ENCODE measurements at regions not wholly inside any gene's neighbourhood (a gene's known extent, or its start where the extent isn't known, plus 50 kb on each side); places are given as distances from the start of the nearest gene placed in this dataset.

DNA sequence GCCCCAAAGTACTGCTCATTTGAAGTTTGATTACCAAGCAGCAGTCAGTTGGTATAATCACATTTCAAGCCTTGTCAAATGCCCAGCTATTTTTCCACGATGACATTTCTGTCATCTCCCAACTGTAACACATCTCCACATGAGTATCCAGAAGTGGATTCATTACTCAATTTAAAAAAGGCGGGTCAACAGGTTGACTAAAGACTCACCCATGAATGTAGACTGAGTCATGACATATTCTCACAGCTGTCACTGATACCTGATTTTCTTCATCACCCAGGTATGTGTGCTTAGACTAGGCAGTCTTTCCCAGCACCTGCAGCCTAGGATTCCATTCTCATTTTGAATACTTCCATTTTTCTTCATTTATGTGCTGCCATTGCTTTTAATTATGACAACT is 75.1 kb upstream of the DBX2 start:
- H3K4me3 ChIP-seq (ENCODE audit: insufficient read depth, low read length, poor library complexity, severe bottlenecking), result no peak overlapping the region
- H3K36me3 ChIP-seq (ENCODE audit: low read length), result no peaks in the 10 kb centered on the region
- H4K20me1 ChIP-seq (ENCODE audit: low read depth, low read length), result no peaks in the 10 kb centered on the region
- TF ChIP-seq EZH2phosphoT487 (conservative IDR thresholded peaks at IDR 0.05; ENCODE audit: low read length), result no peak
- TF ChIP-seq CTCF (IDR thresholded peaks at IDR 0.05; ENCODE audit: insufficient read depth, low read length, poor library complexity, severe bottlenecking), result no peak
- no peak overlapping the region for H3K27ac ChIP-seq (ENCODE audit: low read depth, low read length)
- no peaks in the 10 kb centered on the region for H3K9me3 ChIP-seq (ENCODE audit: insufficient read depth, low read length)
- no peak overlapping the region for H2AFZ ChIP-seq (ENCODE audit: low read depth, low read length, severe bottlenecking)
- H3K27me3 ChIP-seq (ENCODE audit: low read length), result no peaks in the 10 kb centered on the region
- H3F3A ChIP-seq (ENCODE audit: insufficient read depth), result no peaks in the 10 kb centered on the region
- H3K4me2 ChIP-seq (ENCODE audit: low read depth, low read length, poor library complexity, severe bottlenecking), result no peak overlapping the region
- no peaks in the 10 kb centered on the region for H3K79me2 ChIP-seq (ENCODE audit: insufficient read depth, low read length)
- H3K9me2 ChIP-seq (replicated peaks; ENCODE audit: insufficient read depth, low read length), result no peaks in the 10 kb centered on the region
- H3K9ac ChIP-seq (ENCODE audit: low read length), result no peak overlapping the region

DNA sequence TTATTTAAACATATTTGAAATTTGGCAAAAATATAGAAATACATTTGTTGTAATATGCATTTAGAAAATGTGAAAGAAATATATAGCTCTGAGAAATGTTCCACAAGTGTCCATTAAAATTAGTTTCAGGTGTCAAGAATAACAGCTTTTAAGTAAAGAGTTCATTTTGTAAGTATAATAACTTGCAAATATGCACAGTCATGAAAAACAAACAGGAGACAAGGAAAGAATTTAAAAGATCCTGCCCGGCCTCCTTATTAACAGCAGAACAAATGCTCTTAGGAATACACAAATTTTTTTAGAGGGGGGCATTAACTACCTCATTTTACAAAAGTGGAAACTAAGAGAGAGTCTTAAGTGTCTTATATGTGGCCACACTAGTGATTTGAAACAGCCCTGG is 77.7 kb upstream of the DBX2 start:
- TF ChIP-seq CTCF (IDR thresholded peaks at IDR 0.05; ENCODE audit: insufficient read depth, low read length, poor library complexity, severe bottlenecking) (no peak), EZH2phosphoT487 (conservative IDR thresholded peaks at IDR 0.05; ENCODE audit: low read length) (no peak)

DNA sequence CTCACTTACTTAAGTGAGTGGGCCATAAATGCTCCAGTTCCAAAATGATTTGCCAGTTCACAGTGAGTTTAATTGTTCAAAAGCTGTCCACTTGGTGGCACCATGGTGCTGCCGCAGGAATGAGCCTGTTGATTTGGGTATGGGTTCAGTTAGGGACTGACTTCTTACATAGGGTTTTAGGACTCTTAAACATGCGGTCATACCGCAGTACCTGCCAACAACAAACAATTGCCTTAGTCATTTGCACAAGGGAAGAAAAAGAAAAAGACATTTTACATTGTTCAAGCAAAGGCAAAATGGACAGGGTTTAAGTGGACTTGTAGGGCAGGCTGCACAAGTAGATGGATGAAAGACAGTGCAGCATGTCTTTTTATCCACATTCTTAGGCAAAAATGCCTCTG is 80.0 kb upstream of the DBX2 start:
- Histone ChIP-seq H3K36me3 (ENCODE audit: low read length) (no peaks in the 10 kb centered on the region), H3K27ac (ENCODE audit: low read depth, low read length) (no peak overlapping the region), H3K9me2 (replicated peaks; ENCODE audit: insufficient read depth, low read length) (no peaks in the 10 kb centered on the region), H3K9ac (ENCODE audit: low read length) (no peak overlapping the region), H3K27me3 (ENCODE audit: low read length) (no peaks in the 10 kb centered on the region), H3K4me2 (ENCODE audit: low read depth, low read length, poor library complexity, severe bottlenecking) (no peak overlapping the region), H3K79me2 (ENCODE audit: insufficient read depth, low read length) (no peaks in the 10 kb centered on the region), H3K9me3 (ENCODE audit: insufficient read depth, low read length) (no peaks in the 10 kb centered on the region), H3K4me3 (ENCODE audit: insufficient read depth, low read length, poor library complexity, severe bottlenecking) (no peak overlapping the region), H2AFZ (ENCODE audit: low read depth, low read length, severe bottlenecking) (no peak overlapping the region), H3F3A (ENCODE audit: insufficient read depth) (no peaks in the 10 kb centered on the region), H4K20me1 (ENCODE audit: low read depth, low read length) (no peaks in the 10 kb centered on the region)
- TF ChIP-seq CTCF (IDR thresholded peaks at IDR 0.05; ENCODE audit: insufficient read depth, low read length, poor library complexity, severe bottlenecking), result peak; percentile 61
- no peak for TF ChIP-seq EZH2phosphoT487 (conservative IDR thresholded peaks at IDR 0.05; ENCODE audit: low read length)

More for the DNA sequence above, 77.7 kb upstream of the DBX2 start:
- H3K9ac ChIP-seq (ENCODE audit: low read length), result no peak overlapping the region
- H3K4me2 ChIP-seq (ENCODE audit: low read depth, low read length, poor library complexity, severe bottlenecking), result no peak overlapping the region
- no peaks in the 10 kb centered on the region for H4K20me1 ChIP-seq (ENCODE audit: low read depth, low read length)
- no peaks in the 10 kb centered on the region for H3K79me2 ChIP-seq (ENCODE audit: insufficient read depth, low read length)
- H3F3A ChIP-seq (ENCODE audit: insufficient read depth), result no peaks in the 10 kb centered on the region
- no peaks in the 10 kb centered on the region for H3K9me2 ChIP-seq (replicated peaks; ENCODE audit: insufficient read depth, low read length)
- H3K9me3 ChIP-seq (ENCODE audit: insufficient read depth, low read length), result no peaks in the 10 kb centered on the region
- no peaks in the 10 kb centered on the region for H3K27me3 ChIP-seq (ENCODE audit: low read length)
- H2AFZ ChIP-seq (ENCODE audit: low read depth, low read length, severe bottlenecking), result no peak overlapping the region
- no peak overlapping the region for H3K27ac ChIP-seq (ENCODE audit: low read depth, low read length)
- no peak overlapping the region for H3K4me3 ChIP-seq (ENCODE audit: insufficient read depth, low read length, poor library complexity, severe bottlenecking)
- H3K36me3 ChIP-seq (ENCODE audit: low read length), result no peaks in the 10 kb centered on the region
